ENCODE measurements at regions not wholly inside any gene's neighbourhood (a gene's known extent, or its start where the extent isn't known, plus 50 kb on each side); places are given as distances from the start of the nearest gene placed in this dataset.

DNA sequence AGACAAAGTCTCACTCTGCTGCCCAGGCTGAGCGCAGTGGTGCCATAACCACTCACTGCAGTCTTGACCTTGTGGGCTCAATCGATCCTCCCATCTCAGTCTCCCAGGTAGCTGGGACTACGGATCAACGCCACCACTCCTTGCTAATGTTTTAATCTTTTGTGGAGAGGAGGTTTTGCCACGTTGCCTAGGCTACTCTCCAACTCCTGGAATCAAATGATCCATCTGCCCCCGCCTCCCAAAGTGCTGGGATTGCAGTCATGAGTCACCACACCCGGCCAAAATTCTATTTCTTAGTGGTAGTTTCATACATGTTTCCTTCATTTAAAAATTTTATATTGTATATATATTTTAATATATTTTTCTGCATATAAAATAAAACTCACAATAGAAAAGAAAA lies 125.8 kb upstream of the CLNK start:
- no peak for DNase-seq (ENCODE audit: low read depth)
- TF ChIP-seq, protein P1, sequence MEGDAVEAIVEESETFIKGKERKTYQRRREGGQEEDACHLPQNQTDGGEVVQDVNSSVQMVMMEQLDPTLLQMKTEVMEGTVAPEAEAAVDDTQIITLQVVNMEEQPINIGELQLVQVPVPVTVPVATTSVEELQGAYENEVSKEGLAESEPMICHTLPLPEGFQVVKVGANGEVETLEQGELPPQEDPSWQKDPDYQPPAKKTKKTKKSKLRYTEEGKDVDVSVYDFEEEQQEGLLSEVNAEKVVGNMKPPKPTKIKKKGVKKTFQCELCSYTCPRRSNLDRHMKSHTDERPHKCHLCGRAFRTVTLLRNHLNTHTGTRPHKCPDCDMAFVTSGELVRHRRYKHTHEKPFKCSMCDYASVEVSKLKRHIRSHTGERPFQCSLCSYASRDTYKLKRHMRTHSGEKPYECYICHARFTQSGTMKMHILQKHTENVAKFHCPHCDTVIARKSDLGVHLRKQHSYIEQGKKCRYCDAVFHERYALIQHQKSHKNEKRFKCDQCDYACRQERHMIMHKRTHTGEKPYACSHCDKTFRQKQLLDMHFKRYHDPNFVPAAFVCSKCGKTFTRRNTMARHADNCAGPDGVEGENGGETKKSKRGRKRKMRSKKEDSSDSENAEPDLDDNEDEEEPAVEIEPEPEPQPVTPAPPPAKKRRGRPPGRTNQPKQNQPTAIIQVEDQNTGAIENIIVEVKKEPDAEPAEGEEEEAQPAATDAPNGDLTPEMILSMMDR (IDR thresholded peaks at IDR 0.05; ENCODE audit: low read depth, low read length, missing control alignments) = no peak
- H3K4me3 ChIP-seq (ENCODE audit: low read depth, low read length) = no peak overlapping the region

DNA sequence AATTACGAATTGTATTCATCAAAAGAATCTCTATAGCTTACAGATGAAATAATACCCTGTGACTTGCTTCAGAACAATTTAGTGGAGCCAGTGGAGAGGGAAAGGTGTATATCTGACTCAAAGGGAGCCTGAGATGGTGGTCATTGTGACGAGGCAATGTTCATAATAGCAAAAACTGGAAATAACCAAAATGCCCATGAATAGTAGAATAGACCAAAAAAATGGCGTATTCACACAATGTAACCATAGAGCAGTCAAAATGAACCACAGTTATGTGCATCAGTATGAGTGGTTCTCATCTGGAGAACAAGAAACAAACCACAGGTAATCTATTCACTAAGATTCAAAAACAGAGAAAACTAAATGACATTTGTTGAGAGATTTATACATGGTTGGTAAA lies 125.3 kb upstream of the CLNK start:
- no peak overlapping the region for H3K4me3 ChIP-seq (ENCODE audit: low read depth, low read length)
- TF ChIP-seq, protein P1 (IDR thresholded peaks at IDR 0.05; ENCODE audit: low read depth, low read length, missing control alignments) = no peak
- no peak for DNase-seq (ENCODE audit: low read depth)

DNA sequence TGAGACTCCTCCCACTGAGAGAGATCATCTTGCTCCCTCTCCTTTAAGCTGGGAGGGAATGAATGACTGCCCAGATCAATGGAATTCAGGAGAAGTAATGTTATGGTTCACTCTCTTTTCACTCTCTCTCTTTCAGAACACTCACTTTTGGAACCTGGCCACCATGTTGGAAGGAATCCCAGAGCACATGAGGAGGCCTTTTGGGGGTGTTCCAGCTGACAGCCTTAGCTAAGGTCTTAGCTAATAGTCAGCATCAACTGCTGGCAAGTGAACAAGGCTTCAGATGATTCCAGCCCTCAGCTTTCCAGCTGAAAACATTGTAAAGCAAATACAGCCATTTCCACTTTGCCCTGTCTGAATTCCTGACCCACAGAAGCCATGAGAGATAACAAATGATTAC lies 124.0 kb upstream of the CLNK start:
- no peak for DNase-seq (ENCODE audit: low read depth)
- H3K4me3 ChIP-seq (ENCODE audit: low read depth, low read length) = no peak overlapping the region
- TF ChIP-seq, protein P1 (IDR thresholded peaks at IDR 0.05; ENCODE audit: low read depth, low read length, missing control alignments) = no peak

DNA sequence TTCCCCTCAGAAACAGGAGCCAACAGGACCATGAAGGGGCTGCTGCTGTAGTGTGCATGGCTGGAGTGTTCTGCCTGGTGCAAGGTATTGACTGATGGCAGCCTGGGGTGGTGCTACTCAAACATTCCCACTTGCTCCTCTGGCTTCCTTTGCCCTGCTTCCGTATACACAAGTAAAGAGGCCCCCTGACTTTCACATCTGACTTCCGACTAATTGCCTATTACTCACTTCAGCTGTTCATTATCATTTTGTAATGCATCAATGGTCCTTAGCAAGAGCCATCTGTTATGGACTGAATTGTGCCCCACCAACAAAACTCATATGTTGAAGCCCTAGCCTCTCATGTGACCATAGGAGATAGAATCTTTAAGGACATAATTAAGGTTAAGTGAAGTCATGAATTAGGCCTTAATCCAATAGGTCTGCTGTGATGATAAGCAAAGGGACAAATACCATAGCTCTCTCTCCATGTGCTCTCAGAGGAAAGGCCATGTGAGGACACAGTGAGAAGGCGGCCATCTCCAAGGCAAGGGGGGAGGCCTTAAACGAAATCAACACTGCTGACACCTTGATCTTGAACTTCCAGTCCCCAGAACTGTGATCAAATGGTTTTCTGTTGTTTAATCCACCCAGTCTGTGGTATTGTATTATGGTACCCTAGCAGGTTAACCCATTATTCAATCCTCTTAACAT lies 122.5 kb upstream of the CLNK start:
- TF ChIP-seq, protein P1 (IDR thresholded peaks at IDR 0.05; ENCODE audit: low read depth, low read length, missing control alignments) = no peak
- H3K4me3 ChIP-seq (ENCODE audit: low read depth, low read length) = no peak overlapping the region

DNA sequence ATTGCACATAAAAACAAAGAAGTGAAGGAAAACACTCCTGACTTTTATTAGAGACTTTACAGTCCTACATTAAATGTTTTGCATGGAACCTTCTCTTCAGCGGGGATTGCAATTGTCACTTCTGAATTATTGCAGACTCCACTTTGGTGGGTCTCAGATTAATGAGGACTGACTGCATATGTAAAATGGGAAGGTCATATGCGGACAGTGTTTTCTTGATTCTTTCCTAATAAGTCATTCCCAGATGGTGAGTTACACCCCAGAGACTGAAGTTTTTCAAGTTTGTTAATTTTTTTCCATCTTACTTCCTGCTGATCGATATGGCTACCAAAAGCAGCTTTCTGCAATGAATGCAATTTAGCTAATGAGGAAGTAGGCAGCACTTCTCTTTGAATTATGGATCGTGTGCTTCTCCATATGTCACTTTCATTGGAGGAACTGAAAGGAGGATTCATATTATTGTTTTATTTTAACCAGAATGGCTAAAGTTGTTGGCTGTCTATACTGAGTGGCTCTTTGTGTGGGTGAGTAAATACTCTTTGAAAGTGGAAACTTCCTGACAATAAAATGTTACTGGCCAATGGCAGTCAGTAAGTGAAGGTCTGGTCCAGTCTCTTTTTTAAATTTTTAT lies 119.3 kb upstream of the CLNK start:
- TF ChIP-seq, protein P1 (IDR thresholded peaks at IDR 0.05; ENCODE audit: low read depth, low read length, missing control alignments) = no peak
- no peak for DNase-seq (ENCODE audit: low read depth)
- no peak overlapping the region for H3K4me3 ChIP-seq (ENCODE audit: low read depth, low read length)

More for the DNA sequence above, 122.5 kb upstream of the CLNK start:
- DNase-seq (ENCODE audit: low read depth) = no peak

DNA sequence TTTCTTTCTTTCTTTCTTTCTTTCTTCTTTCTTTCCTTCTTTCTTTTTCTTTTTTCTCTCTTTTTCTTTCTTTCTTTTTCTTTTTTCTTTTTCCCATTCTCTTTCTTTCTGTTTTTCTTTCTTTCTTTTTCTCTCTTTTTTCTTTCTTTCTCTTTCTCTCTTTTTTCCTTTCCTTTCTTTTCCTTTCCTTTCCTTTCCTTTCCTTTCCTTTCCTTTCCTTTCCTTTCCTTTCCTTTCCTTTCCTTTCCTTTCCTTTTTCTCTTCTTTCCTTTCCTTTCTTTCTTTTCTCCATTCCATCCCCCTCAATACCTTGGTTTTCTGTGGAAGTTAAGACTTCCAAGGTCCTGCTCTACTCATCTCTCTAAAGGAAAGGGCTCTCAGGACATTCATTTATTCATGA lies 102.8 kb upstream of the CLNK start:
- TF ChIP-seq, protein P1 (IDR thresholded peaks at IDR 0.05; ENCODE audit: low read depth, low read length, missing control alignments) = no peak
- DNase-seq (ENCODE audit: low read depth) = no peak

DNA sequence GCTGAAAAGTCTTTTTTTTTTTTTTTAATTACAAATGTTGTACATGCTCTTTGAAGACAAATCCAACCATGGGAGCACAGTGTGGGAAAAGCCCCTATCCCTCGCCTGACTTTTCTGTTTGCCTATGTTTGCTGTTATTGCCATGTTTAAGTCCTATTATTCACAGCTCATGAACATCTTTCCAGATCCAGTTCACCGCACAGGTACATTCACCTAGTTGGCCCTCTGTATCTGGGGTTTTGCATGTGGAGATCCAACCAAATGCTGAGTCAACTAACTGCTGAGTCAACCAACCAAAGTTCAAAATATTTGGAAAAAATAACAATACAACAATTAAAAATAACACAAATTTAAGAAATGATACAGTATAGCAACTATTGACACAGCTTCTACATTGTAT lies 100.1 kb upstream of the CLNK start:
- DNase-seq (ENCODE audit: low read depth) = no peak
- no peak overlapping the region for H3K4me3 ChIP-seq (ENCODE audit: low read depth, low read length)
- TF ChIP-seq, protein P1 (IDR thresholded peaks at IDR 0.05; ENCODE audit: low read depth, low read length, missing control alignments) = no peak

More for the DNA sequence above, 102.8 kb upstream of the CLNK start:
- no peak overlapping the region for H3K4me3 ChIP-seq (ENCODE audit: low read depth, low read length)
